ENCODE measurements at regions not wholly inside any gene's neighbourhood (a gene's known extent, or its start where the extent isn't known, plus 50 kb on each side); places are given as distances from the start of the nearest gene placed in this dataset.

- Histone ChIP-seq H3K36me3 (no peaks in the 10 kb centered on the region), H3K9me3 (no peaks in the 10 kb centered on the region), H3K4me3 (no peak overlapping the region), H3K4me1 (no peaks in the 10 kb centered on the region), H3K27me3 (no peaks in the 10 kb centered on the region), H3K27ac (no peak overlapping the region)
- DNase-seq, result no peak
- WGBS, 2 donors, result 57 to 76% methylated on average over 1 of the region's 1 CpG
- intact Hi-C loops (cut with DNase I), result no loop called here
- ATAC-seq, result no peak
- TF ChIP-seq CTCF (IDR thresholded peaks at IDR 0.05), result no peak
- FAIRE-seq, result no peak
Observed at GRCh38 chr3:152176998-152177397, 91.7 kb upstream of the MBNL1 start.

- Histone ChIP-seq H3K4me1 (no peaks in the 10 kb centered on the region), H3K9me3 (no peaks in the 10 kb centered on the region), H3K36me3 (no peaks in the 10 kb centered on the region), H3K27me3 (no peaks in the 10 kb centered on the region), H3K27ac (no peak overlapping the region), H3K4me3 (no peak overlapping the region)
- 92 to 100% methylated on average over 1 of the region's 1 CpG for WGBS, 2 donors
- ATAC-seq (no peak), FAIRE-seq (no peak), DNase-seq (no peak)
- no peak for TF ChIP-seq CTCF (IDR thresholded peaks at IDR 0.05)
- intact Hi-C loops (cut with DNase I), result no loop called here
Observed at GRCh38 chr3:152177757-152178156, 91.0 kb upstream of the MBNL1 start.

GRCh38 chr3:152183473-152183872 is 85.3 kb upstream of the MBNL1 start:
- no peaks in the 10 kb centered on the region for H3K4me1 ChIP-seq
- 57 to 65% methylated on average over 4 of the region's 4 CpGs for WGBS, 2 donors
- no peaks in the 10 kb centered on the region for H3K36me3 ChIP-seq
- H3K4me3 ChIP-seq, result no peak overlapping the region
- no peaks in the 10 kb centered on the region for H3K27me3 ChIP-seq
- FAIRE-seq (no peak), DNase-seq (peak in 1 of 6 donors; percentile 22), ATAC-seq (peak in 3 of 4 donors; percentile 66 to 69 (median 68))
- H3K9me3 ChIP-seq, result no peaks in the 10 kb centered on the region
- intact Hi-C loops (cut with DNase I), result no loop called here
- TF ChIP-seq CTCF (IDR thresholded peaks at IDR 0.05), result peak in 2 of 4 donors; percentile 18 to 22
- no peak overlapping the region for H3K27ac ChIP-seq

GRCh38 chr3:152184971-152185686 is 83.6 kb upstream of the MBNL1 start:
- FAIRE-seq (no peak), ATAC-seq (no peak), DNase-seq (no peak)
- Histone ChIP-seq H3K27me3 (no peaks in the 10 kb centered on the region), H3K36me3 (no peaks in the 10 kb centered on the region), H3K4me1 (peaks cover 0 to 2% (median 0%) of the 10 kb centered on the region in 3 donors), H3K27ac (no peak overlapping the region), H3K9me3 (no peaks in the 10 kb centered on the region), H3K4me3 (no peak overlapping the region)
- 90 to 95% methylated on average over 5 of the region's 5 CpGs for WGBS, 2 donors
- intact Hi-C loops (cut with DNase I), result no loop called here
- no peak for TF ChIP-seq CTCF (IDR thresholded peaks at IDR 0.05)

- Histone ChIP-seq H3K36me3 (no peaks in the 10 kb centered on the region), H3K27me3 (no peaks in the 10 kb centered on the region), H3K9me3 (no peaks in the 10 kb centered on the region), H3K4me3 (no peak overlapping the region), H3K4me1 (peaks cover 0 to 11% (median 2%) of the 10 kb centered on the region in 3 donors), H3K27ac (no peak overlapping the region)
- TF ChIP-seq CTCF (IDR thresholded peaks at IDR 0.05), result no peak
- no peak for DNase-seq
- intact Hi-C loops (cut with DNase I), result no loop called here
- WGBS, 2 donors, result 80 to 84% methylated on average over 6 of the region's 6 CpGs
- no peak for FAIRE-seq
- no peak for ATAC-seq
Observed at GRCh38 chr3:152185891-152186630, 82.7 kb upstream of the MBNL1 start.
